ENCODE measurements at regions not wholly inside any gene's neighbourhood (a gene's known extent, or its start where the extent isn't known, plus 50 kb on each side); places are given as distances from the start of the nearest gene placed in this dataset.
"Not testable (repeated sequence)": the region's sequence is repeated elsewhere in the genome, so short reads cannot be mapped to it uniquely, and the experiment has no call there.

DNA sequence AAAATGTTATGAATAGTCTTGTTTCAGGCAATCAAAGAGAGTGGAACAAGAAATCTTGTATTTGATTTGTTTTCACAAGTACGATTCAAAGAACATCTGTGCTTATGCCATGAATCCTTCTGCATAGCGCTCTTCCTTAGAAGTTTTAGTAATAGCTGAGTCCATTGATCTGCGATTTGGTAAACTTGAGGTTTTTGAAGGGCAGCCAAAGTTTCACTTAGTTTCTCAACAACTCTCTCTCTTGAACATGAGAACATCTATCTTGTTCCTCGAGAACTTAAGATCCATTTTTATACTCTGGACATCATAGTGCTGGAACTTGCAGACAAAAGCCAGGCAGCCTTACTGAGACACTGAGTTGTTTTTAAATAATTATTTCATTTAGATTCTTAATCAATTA is 96.2 kb upstream of the USP15 start:
- DNase-seq: no peak

DNA sequence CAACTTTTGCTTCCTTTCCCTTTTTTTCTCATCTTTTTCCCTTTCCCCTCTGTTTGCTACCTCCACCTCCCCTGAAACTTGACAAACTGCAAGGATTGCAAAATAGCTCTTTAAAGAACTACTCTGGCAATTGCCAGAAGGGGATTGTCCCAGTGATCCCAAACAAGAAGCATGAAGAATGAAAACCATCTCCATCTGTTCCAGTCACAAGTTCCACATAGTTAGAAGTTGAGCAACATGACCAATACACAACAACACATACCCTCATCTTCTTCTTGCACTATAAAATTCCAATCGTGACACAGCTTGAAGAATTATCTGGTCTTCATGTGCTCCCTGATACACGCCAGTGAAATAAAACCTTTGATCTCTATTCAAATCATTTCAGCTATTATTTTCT is 93.7 kb upstream of the USP15 start:
- no peak for DNase-seq

DNA sequence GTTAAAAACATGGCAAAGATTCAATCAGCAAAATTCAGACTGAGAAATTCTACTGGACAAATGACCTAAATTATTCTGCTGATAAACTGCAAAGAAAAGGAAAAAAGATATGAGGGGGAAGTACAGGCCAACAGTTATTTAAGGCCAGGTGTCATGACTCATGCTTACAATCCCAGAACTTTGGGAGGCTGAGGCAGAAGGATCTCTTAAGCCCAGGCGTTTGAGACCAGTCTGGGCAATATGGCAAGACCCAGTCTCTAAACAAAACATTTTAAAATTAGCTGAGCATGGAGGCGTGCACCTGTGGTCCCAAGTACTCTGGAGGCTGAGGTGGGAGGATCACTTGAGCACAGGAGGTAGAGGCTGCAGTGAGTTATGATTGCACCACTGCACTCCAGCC is 91.8 kb upstream of the USP15 start:
- no peak for DNase-seq

DNA sequence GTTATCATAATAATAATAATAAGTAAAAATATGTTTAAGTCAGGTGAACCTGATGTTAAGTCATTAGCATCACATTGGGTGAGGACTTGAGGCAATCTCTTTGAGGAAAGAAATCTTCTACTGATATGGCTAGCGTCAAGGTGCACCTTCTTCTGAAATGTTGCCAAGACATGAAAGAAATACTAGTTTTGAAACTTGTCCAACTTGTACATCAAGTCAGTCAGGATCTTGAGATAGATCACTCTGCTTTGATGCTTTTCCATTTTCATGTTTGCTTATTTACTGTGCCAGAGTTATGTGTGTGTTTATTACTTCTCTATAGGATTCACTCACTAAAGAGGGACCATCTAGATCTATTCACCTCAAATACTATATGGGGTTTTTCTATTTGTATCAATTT is 90.0 kb upstream of the USP15 start:
- no peak for DNase-seq

DNA sequence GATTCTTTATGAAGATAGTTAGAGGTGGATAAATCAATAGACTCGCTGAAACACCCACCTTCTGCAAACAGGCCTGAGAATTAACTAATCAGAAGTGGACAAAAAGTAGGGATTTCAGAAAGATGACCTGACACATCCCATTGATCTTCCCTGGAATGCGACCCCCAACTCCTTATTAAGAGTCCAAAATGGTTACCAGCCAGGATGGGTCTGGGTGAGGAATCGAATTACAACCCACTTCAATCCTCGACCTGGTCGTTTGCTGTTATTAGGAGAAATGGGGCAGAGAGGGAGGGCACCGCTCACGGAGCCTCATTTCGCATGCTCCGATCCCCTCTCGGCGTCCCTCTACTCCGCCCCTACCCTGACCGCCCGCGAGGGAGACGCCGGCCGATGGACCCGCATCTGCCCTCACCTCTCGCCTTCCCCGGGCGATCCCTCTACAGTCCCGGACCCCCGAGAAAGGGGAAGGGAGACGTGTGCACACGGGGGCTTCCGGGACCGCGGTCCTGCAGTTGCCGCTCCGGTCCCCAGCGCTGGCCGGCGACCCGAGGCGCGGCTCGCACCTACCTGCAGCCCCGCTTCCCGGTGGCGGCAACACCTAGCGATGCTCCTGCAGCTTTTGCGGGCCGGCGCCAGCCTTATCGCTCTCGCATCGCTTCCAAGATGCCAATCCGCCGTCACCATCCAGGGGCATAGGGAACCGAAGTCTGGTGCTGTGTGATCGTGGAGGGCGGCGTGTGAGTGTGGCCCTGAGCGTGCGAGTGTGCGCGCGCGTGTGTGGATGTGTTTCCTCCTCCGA is 69.3 kb upstream of the USP15 start:
- no peak for DNase-seq

DNA sequence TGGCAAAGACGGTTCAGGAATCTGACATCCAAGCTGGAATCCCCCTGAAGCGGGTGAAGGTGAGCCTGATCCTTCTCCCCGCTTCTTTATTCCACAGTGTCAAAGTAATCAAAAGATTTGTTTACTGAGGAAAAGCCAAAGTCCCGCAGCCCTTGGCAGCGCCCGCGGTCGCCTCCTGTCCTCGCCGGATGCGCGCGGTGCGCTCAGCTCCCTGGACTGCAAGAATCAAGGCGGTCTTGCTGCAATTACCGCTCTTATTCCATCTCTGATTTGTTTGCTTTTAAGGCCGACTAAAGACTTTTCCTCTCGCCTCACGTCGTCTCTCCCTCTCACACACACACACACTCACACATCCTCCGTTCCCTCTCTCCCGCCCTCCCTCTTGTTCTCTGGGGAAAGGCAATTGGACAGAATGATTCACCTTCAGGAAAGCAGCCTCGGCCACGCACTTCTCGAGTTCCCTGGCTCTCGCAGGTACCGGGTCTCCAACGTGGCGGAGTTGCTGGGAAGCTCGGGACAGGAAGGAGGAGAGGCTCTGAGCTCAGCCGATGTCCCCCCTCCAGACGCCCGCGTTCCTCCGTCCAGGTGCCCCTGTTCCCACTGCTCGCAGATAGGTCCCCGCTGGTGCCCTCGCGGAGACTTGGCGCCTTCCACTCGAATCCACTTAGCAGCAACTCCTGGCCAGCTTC is 68.6 kb upstream of the USP15 start:
- DNase-seq: no peak

DNA sequence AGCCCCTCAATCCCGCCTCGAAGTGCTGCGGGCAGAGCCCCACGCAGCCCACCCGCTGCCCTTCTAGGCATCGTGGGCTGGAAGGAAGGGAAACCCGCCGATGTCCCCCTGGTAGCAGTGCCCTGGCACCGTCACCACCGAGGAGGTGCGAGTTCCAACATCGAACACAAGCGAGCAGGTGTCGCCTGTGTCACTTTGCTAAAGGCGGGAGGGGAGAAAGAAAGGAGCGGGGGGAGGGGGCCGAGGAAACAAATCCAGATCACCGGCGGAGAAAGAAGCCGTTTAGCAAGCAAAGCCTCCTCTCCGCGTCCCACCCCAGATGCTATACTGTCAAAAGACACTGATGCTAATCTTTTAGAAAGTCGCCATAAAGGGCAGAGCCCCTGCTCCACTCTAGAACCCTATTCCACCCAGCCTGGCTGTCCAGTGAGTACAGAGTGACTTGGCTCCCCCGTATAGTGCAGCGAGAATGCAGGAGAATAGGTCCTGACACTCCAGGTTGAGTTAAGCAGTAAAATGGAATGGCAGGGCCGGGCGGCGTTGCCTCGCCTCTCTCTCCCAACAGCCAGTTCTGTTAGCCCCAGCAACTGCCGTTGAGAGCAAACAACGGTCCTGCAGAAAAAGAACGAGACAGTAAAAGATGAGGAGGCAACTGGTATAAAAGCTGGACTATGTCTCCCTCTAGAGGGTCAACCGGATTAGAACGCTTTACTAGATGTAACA is 67.9 kb upstream of the USP15 start:
- peak; percentile 46 for DNase-seq

DNA sequence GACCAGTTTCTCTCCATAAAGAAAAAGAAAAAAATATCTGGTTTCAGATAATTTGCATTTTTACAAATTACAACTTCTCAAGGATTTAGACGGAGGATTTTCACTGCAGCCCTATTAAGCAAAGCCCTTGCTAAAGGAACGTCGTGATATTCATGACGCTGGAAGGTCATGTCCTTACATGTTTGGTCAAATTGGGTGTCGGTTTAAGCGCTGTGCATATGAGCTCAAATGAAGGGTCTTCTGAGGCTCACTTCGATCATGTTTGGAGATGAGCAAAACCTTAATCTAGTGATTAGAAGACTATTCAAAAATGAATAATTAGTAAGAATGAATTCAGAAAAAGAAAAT is 67.3 kb upstream of the USP15 start:
- DNase-seq: no peak

DNA sequence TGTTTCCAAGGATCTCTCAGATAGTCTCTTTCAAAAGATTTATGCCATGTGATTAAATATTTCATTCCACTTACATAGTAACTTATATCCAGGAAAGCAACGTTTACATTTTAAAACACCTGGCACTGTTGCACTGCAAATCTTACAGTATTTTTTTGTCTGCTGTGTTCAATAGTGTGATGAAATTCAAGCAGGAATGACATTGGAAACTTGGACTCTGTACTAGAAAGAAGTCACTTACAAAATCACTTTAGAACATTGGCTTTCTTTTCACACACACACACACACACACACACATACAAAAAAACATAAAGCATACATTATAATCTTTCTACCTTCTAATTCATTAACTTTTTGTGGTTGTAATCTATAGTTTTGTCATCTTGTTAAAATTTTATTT is 66.2 kb upstream of the USP15 start:
- no peak for DNase-seq

DNA sequence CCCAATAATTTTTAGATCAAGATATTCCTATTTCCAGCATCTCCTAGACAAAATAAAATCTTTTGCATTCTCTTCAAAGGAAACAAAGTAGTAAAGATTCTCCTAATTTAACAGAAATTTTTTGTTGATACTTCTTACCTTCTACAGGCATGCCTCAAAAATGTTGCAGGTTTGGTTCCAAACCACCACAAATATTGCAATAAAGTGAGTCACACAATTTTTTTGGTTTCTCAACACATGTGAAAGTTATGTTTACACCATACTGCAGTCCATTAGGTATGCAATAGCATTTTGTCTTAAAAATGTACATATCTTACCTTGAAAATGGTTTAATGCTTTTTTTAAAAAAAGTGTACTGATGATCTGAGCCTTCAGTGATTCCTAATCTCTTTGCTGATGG is 65.6 kb upstream of the USP15 start:
- DNase-seq: no peak

DNA sequence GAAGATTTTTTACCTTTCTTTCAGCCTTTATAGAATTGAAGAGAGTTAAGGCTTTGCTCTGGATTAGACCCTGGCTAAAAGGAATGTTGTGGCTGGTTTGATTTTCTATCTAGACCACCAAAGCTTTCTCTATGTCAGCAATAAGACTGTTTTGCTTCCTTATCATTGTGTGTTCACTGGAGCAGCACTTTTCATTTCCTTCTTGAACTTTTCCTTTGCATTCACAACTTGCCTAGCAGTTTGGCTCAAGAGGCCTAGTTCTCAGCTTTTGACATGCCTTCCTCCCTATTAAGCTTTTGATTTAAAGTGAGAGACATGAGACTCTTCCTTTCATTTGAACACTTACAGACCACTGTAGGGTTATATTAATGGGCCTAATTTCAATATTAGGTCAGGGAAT is 64.1 kb upstream of the USP15 start:
- DNase-seq: no peak

DNA sequence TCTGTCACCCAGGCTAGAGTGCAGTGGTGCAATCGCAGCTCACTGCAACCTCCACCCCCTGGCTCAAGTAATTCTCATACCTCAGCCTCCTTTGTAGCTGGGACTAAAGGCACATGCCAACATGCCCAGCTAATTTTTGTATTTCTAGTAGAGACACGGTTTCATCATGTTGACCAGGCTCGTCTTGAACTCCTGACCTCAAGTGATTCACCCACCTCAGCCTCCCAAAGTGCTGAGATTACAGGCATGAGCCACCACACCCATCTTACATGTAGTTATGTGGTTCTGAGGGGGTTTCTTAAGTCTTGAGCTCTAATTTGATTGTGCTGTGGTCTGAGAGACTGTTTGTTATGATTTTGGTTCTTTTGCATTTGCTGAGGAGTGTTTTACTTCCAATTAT is 57.3 kb upstream of the USP15 start:
- DNase-seq: not testable (repeated sequence)

DNA sequence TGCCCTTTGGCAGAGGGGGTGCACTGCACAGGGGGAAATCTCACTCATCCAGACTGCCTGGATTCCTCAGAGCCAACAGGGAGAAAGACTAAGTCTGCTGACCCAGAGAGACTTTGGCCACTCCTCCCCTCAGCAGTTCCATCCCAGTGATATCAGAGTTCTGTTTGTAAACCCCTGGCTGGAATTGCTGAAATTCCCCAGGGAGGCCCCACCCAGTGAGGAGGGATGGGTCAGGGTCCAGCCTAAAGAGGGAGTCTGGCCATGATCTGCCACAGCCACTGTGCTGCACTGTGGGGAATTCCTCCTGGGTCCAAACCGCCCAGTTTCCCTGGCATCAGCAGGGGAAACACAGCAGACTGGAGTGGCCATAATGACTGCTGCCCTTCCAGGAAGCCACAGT is 54.9 kb upstream of the USP15 start:
- DNase-seq: no peak

DNA sequence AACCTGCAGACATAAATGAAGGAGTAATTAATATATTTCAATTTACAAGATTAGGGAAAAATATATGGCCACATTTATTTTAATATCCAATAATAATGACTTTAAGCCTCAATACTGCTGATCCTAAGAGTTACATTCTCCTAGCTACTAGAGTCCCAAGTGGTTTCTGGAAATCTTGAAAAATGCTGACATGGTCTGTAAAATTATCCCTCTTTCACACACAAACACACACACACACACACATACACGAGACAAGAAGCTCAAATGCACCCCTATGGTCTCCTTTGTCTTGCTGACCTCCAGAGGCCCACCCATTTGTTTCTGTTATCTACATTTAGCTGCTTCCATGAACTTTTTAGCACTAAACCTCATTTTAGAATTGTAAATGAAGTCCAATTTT is 53.0 kb upstream of the USP15 start:
- no peak for DNase-seq
